ENCODE measurements at regions not wholly inside any gene's neighbourhood (a gene's known extent, or its start where the extent isn't known, plus 50 kb on each side); places are given as distances from the start of the nearest gene placed in this dataset.

GRCh38 chr4:148813289-148813688, 371.1 kb upstream of the NR3C2 start:
- H3K27ac ChIP-seq = no peak overlapping the region
- no peaks in the 10 kb centered on the region for H3K36me3 ChIP-seq (replicated peaks)
- no peak for TF ChIP-seq CTCF (IDR thresholded peaks at IDR 0.05; ENCODE audit: low read depth, low read length, missing control alignments)
- no peak for DNase-seq
- H3K27me3 ChIP-seq (replicated peaks) = no peaks in the 10 kb centered on the region
- in situ Hi-C loops (cut with HindIII; ENCODE audit: low pct_ligation_motif_present, low sequenced_read_pairs) = no loop called here
- no peak overlapping the region for H3K4me3 ChIP-seq (ENCODE audit: low read depth, low read length)

GRCh38 chr4:148812101-148812500, 369.9 kb upstream of the NR3C2 start:
- TF ChIP-seq CTCF (IDR thresholded peaks at IDR 0.05; ENCODE audit: low read depth, low read length, missing control alignments) = no peak
- in situ Hi-C loops (cut with HindIII; ENCODE audit: low pct_ligation_motif_present, low sequenced_read_pairs) = no loop called here
- no peak for DNase-seq

DNA sequence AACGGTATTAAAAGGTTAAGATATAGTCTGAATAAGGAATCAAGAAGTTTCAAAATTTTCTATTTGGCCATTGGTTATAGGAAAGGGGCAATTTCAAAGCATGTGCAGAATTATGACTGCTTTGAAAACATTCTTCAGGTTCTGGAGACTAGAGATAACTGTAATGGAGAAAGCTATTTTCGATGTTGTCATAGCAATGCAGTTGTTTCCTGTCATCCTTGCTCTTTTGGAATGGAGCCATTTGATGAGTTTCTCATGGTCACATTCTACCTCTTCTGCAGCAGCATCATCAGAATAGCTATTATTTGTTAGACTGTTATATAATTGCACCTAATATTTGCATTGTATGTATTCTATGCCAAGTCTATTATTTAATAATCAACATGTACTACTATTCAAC, 368.2 kb upstream of the NR3C2 start:
- in situ Hi-C loops (cut with HindIII; ENCODE audit: low pct_ligation_motif_present, low sequenced_read_pairs) = no loop called here
- Histone ChIP-seq H3K27ac (no peak overlapping the region), H3K36me3 (replicated peaks) (no peaks in the 10 kb centered on the region), H3K27me3 (replicated peaks) (no peaks in the 10 kb centered on the region), H3K4me3 (ENCODE audit: low read depth, low read length) (no peak overlapping the region)
- no peak for DNase-seq
- no peak for TF ChIP-seq CTCF (IDR thresholded peaks at IDR 0.05; ENCODE audit: low read depth, low read length, missing control alignments)

More at GRCh38 chr4:148812101-148812500, 369.9 kb upstream of the NR3C2 start:
- Histone ChIP-seq H3K4me3 (ENCODE audit: low read depth, low read length) (no peak overlapping the region), H3K27me3 (replicated peaks) (no peaks in the 10 kb centered on the region), H3K27ac (no peak overlapping the region), H3K36me3 (replicated peaks) (no peaks in the 10 kb centered on the region)

DNA sequence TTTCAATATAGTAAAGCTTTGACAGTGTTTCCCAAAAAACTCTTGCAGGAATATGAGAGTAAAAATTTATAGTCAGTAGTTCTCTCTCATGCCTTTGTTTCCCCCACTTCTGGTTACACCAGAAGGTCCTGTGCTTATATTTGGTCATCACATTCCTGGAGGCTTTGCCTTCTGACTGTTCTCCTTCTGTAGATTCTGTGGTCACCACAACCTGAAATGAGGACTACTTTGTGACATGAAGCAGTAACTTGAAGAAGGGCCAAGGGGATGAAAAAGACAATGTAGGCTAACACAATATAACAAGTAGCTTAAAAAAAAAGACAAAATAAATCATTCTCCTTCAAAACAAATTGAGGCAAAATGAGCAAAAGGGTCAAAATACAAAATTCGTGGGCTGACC, 366.2 kb upstream of the NR3C2 start:
- H3K4me3 ChIP-seq (ENCODE audit: low read depth, low read length) = no peak overlapping the region
- H3K27me3 ChIP-seq (replicated peaks) = no peaks in the 10 kb centered on the region
- DNase-seq = no peak
- no peak for TF ChIP-seq CTCF (IDR thresholded peaks at IDR 0.05; ENCODE audit: low read depth, low read length, missing control alignments)
- H3K27ac ChIP-seq = no peak overlapping the region
- H3K36me3 ChIP-seq (replicated peaks) = no peaks in the 10 kb centered on the region
- in situ Hi-C loops (cut with HindIII; ENCODE audit: low pct_ligation_motif_present, low sequenced_read_pairs) = no loop called here

DNA sequence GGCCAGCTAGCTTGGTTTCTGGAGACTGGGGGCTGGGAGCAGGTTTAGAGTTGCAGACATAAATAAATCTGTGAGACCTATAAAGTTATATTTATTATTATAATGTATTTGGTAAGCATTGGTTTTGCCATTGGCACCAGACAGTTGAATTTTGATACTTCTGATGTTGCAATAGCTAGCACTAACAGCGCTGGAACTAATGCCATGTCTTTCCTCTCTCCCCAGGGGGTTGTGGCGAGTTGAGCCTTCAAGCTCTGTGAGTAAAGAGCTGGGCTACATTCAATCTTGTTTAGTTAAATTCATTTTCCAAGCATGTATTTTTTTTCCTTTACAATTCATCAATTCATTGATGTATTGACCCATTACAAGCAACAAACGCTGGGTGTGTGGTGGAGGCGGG, 358.7 kb upstream of the NR3C2 start:
- in situ Hi-C loops (cut with HindIII; ENCODE audit: low pct_ligation_motif_present, low sequenced_read_pairs) = no loop called here
- Histone ChIP-seq H3K4me3 (ENCODE audit: low read depth, low read length) (no peak overlapping the region), H3K27me3 (replicated peaks) (no peaks in the 10 kb centered on the region), H3K27ac (no peak overlapping the region), H3K36me3 (replicated peaks) (no peaks in the 10 kb centered on the region)
- DNase-seq = no peak
- no peak for TF ChIP-seq CTCF (IDR thresholded peaks at IDR 0.05; ENCODE audit: low read depth, low read length, missing control alignments)

DNA sequence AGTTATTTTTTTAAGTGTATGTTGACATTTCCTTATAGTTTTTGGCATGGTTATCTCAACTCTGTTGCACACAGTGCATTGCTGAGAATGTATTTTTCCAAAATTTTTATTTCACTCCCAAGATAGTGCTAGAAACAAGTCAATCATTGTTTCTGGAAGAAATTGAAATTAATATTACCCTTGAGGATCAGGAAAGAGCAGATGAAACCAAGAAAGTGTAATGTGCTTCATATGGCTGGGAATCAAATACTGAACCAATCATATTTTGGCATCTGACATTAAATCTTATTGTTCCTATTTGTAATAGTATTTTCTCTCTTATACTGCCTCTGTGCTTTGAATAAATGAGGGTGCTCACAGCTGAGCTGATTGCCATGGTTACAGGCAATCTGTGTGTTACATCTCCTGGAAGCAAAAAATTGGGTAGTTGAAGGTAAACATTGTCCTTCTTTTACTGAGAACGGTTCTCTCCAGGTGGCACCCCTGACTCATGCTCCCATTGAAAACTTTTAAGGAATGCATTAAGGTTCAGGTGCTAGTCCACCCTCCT, 358.2 kb upstream of the NR3C2 start:
- TF ChIP-seq CTCF (IDR thresholded peaks at IDR 0.05; ENCODE audit: low read depth, low read length, missing control alignments) = no peak
- Histone ChIP-seq H3K4me3 (ENCODE audit: low read depth, low read length) (no peak overlapping the region), H3K27ac (no peak overlapping the region), H3K36me3 (replicated peaks) (no peaks in the 10 kb centered on the region), H3K27me3 (replicated peaks) (no peaks in the 10 kb centered on the region)
- in situ Hi-C loops (cut with HindIII; ENCODE audit: low pct_ligation_motif_present, low sequenced_read_pairs) = no loop called here
- DNase-seq = no peak

Data from brain microvascular endothelial cell (primary cell).